GM13977 (cell line): ENCODE measurements at regions not wholly inside any gene's neighbourhood (a gene's known extent, or its start where the extent isn't known, plus 50 kb on each side); places are given as distances from the start of the nearest gene placed in this dataset.
"Not testable (repeated sequence)": the region's sequence is repeated elsewhere in the genome, so short reads cannot be mapped to it uniquely, and the experiment has no call there.

Source experiments
- DNase-seq: peaks from one replicate; pipeline ENCODE4 v3.0.0; 2012; ENCODE audit warnings: low spot score
- in situ Hi-C: fragments of 300-500 bp; cut with MboI; formaldehyde crosslinking; loops from one replicate; pipeline ENCODE4 v1.12.0; 2022; ENCODE audit warnings: low sequenced_read_pairs, low pct_unique_long_range_greater_than_20kb, mixed read lengths, inconsistent platforms; ENCODE audit not compliant: unreplicated experiment
- TF ChIP-seq, protein P1 (sequence below): IDR thresholded peaks from 2 replicates; pipeline ENCODE4 v1.5.1; 2012; ENCODE audit warnings: mild to moderate bottlenecking, control low read depth; ENCODE audit not compliant: insufficient read depth; ENCODE audit errors: extremely low read depth, missing control alignments

DNA sequence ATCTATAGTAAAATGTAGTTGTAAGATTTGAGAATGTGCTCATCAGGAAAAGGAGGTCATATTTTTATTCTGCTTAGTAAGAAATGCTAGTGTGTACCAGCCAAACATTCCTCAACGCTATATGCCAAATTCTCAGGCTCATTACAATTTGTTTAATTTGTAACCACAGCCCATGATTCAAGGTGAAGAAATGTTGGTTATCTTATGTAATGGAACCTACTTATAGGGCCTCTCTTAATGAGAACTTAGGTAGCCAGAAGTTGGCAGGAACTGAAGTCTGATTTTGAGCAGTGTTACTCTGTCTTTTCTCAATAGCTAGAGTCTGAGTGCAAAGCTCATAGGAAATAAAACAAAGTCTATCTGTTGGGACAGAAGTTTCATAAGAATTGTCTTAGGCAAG is 595.0 kb downstream of the GLUD2 start:
- TF ChIP-seq, protein P1, sequence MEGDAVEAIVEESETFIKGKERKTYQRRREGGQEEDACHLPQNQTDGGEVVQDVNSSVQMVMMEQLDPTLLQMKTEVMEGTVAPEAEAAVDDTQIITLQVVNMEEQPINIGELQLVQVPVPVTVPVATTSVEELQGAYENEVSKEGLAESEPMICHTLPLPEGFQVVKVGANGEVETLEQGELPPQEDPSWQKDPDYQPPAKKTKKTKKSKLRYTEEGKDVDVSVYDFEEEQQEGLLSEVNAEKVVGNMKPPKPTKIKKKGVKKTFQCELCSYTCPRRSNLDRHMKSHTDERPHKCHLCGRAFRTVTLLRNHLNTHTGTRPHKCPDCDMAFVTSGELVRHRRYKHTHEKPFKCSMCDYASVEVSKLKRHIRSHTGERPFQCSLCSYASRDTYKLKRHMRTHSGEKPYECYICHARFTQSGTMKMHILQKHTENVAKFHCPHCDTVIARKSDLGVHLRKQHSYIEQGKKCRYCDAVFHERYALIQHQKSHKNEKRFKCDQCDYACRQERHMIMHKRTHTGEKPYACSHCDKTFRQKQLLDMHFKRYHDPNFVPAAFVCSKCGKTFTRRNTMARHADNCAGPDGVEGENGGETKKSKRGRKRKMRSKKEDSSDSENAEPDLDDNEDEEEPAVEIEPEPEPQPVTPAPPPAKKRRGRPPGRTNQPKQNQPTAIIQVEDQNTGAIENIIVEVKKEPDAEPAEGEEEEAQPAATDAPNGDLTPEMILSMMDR = no peak
- DNase-seq = no peak
- in situ Hi-C loops = no loop called here

DNA sequence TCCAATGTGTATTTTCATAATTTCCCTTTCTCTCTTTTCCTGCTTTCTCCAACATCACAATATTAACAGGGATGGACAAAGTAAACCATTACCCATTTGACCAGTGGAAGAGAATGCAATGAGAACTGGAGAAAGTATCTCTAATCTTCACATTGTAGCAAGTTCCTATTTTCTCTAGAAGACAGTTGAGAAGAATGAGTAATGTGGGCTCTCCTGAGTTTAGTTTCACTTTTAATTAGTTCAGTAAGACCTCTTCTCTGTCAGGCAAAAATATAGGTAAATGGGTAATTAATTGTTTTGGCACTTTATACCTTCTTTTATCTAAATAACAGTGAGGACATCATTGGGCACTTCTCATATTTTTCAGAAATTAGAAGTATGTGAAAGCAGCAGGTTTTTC is 602.0 kb downstream of the GLUD2 start:
- DNase-seq = peak; percentile 5
- TF ChIP-seq, protein P1 = no peak
- in situ Hi-C loops = no loop called here

DNA sequence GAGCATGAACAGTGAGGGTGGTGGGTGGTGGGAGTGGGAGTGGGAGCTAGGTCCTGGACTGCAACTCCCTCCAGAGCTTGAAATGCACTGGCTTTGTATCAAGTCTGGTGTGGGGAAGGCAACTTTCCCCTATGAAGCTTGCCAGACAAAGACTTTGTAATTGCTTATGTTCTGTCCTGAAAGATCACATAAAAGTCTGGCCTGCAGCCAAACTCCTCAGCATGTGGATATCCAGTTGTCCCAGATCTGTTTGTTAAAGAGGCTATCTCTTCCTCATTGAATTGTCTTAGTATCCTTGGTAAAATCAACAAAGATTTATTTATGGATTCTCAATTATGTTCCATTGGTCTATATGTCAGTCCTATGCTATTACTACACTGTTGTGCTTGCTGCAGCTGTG is 607.9 kb downstream of the GLUD2 start:
- TF ChIP-seq, protein P1 = no peak
- in situ Hi-C loops = no loop called here
- DNase-seq = no peak

DNA sequence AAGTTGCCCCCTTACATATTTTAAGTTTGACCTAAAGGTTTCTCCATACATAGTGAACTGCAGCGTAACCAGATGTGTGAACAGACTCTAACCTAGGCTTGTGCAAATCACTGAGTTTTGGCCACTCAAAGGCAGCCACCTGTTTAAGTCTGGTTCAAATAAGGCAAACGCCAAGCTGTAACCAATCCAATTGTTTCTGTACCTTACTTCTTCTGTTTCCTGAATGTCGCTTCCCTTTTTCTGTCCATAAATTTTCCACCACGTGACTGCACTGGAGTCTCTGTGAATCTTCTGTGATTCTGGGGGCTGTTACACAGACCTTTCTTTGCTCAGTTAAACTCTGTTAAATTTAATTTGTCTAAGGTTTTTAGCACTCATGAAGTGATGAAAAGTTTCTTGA is 618.8 kb downstream of the GLUD2 start:
- in situ Hi-C loops = no loop called here
- no peak for DNase-seq
- TF ChIP-seq, protein P1 = no peak

DNA sequence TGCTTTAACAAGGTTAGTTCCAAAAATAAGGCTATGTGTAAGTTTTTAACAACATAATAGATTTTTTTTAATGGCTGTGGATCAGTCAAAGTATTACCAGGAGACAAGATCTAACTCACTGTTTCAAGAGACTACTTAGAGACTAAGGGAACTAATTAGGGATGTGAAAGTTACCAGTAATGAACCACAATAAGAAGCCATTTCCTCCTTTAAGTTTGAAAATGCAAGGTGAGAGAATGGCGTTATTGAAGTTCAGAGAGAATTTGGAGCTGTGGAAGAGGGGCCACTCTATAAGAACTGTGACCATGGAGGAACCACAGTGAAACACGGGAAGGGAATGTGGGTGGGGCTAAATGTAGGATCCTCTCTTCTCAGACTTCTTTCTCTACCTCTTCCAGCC is 624.2 kb downstream of the GLUD2 start:
- TF ChIP-seq, protein P1 = no peak
- in situ Hi-C loops = no loop called here
- no peak for DNase-seq

DNA sequence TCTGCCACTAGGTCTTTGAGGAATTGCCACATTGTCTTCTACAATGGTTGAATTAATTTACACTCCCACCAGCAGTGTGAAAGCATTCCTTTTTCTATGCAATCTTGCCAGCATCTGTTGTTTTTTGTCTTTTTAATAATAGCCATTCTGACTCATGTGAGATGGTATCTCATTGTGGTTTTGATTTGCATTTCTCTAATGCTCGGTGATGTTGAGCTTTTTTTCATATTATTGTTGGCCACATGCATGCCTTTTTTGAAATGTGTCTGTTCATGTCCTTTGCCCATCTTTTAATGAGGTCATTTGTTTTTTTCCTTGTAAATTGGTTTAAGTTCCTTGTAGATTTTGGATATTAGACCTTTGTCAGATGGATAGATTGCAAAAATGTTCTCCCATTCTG is 661.8 kb downstream of the GLUD2 start:
- DNase-seq, in situ Hi-C loops: not testable (repeated sequence)

DNA sequence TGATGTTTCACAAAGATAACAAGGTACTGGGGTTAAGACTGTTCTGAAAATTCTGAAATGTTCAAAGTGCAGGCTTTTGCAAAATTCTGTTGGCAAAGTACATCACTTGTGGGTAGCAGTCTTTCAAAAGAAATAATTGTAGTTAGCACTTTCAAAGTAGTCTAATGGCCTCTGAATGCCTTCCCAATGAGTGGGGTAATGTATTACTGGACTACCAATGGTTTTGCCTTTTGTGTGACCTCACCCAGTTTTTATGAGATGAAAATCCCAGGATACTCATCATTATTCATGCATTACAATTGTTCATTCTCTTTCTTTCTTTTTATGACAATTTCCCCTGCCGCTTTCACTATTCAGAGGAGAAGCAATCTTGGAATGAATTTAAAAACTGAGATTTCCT is 686.1 kb downstream of the GLUD2 start:
- TF ChIP-seq, protein P1 = no peak
- in situ Hi-C loops = no loop called here
- no peak for DNase-seq
